SK-N-MC (cell line): ENCODE measurements at regions not wholly inside any gene's neighbourhood (a gene's known extent, or its start where the extent isn't known, plus 50 kb on each side); places are given as distances from the start of the nearest gene placed in this dataset.

Experiments
- EZH2 ChIP-seq: fragments of 200-600 bp; sonication (generic); IDR thresholded peaks from one replicate; pipeline ENCODE4 v1.6.1; 2017; ENCODE audit warnings: antibody characterized with exemption
- FOXP2 ChIP-seq: optimal IDR thresholded peaks from 2 replicates; pipeline ENCODE3; 2011; ENCODE audit warnings: mild to moderate bottlenecking, moderate library complexity; ENCODE audit not compliant: insufficient read depth; ENCODE audit errors: extremely low read length, control extremely low read depth
- POLR2AphosphoS5 ChIP-seq: IDR thresholded peaks from 2 replicates; pipeline ENCODE4 v1.6.1; 2012; ENCODE audit warnings: mild to moderate bottlenecking, low read depth, low read length, borderline replicate concordance

DNA sequence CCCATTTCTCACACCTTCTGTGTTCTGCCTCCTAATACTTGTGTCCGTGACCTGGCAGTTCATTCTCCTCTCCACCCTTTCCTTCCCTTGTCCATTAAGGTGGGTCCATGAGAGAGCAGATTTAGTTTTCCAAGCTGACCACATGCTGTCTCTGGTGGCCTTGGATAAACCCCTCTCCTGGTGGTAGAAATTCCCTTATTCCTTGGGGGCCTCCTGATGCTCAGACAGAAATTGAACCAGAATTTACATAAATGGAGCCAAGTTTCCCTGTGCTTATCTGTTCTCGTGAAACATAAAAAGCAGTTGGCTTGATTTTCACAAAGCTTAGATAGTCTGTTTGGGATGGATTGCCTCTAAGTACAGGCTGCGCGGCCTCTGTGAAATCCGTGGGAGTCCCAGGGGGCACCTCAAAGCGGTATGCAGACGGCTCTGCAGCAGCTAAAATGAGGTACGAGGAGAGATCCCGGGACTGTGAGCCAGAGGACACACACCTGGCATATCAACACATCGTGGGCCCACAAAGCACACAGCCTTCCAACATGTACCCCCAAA is 101.0 kb upstream of the NMNAT3 start:
- TF ChIP-seq EZH2 (no peak), POLR2AphosphoS5 (no peak), FOXP2 (no peak)
